CD4-positive, alpha-beta T cell treated with Interleukin-1 beta for 1 hour (primary cell): ENCODE measurements at regions not wholly inside any gene's neighbourhood (a gene's known extent, or its start where the extent isn't known, plus 50 kb on each side); places are given as distances from the start of the nearest gene placed in this dataset.

Experiments used
- DNase-seq, 2 donors: peaks; one replicate each; pipeline ENCODE4 v3.0.0-alpha.2; 2020 to 2022

GRCh38 chr9:119043996-119044395 lies 325.2 kb downstream of the BRINP1 start:
- DNase-seq, result no peak

- no peak for DNase-seq
These were observed 324.4 kb downstream of the BRINP1 start for GRCh38 chr9:119044806-119045205.

GRCh38 chr9:119047513-119048307 lies 321.5 kb downstream of the BRINP1 start:
- DNase-seq, result no peak

DNA sequence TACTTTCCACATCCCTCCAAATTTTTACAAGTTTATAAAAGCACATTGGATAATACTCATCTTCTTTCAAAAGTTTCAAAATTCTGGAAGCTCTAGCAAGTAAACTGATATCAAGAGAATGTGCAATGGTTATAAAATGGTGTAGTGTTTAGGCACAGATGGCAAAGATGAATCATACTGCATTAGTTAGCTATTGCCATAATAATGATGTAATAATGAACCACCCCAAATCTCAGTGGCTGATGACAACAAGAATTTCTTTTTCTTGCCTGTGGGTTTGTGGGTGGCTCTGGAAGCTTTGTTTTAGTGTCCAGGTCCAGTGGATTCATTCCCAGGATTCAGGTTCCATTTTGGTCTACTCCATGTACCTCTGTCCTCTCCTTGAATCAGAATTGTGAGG lies 319.0 kb downstream of the BRINP1 start:
- DNase-seq, result no peak

GRCh38 chr9:119052339-119053030 lies 316.8 kb downstream of the BRINP1 start:
- DNase-seq, result no peak

DNA sequence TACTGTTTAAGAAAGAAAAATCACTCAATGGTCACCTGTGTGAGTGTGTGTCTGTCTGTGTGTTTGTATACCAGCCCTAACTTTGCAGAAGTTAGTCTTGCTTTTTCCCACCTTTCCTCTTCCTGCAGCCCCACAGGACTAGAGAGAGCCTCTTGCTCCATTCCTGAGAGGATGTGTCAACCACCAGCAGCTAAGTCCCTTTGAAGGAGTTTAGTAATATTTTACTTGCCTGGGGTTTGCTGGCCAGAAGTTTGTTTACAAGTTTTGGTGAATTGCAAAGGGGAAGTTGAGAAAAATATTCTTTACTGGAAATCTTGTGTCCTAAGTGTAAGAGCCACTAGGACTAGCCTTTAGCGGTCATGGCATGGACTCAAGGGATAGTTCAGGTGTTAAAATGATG lies 316.2 kb downstream of the BRINP1 start:
- DNase-seq, result no peak

GRCh38 chr9:119060629-119061385 lies 308.4 kb downstream of the BRINP1 start:
- DNase-seq, result no peak

- no peak for DNase-seq
These were observed 297.6 kb downstream of the BRINP1 start for GRCh38 chr9:119071636-119072035.

DNA sequence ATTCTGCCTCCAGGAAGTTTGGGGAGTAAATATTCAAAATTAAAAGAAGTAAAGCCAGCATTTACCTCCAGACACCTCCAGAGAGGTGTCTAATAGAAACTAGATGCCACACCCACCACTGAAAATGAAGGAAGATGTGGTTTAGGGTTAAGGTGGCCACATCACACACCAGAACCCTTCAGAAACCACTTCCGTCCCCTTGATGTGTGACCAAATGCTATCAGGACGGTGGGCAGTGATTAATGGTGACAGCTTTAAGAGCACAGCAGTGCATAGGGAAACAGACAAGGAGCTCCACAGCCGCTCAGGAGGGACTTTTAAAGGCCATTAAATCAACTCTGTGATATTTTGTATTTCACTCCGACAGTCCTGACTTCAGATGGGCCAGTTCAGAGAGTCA lies 295.2 kb downstream of the BRINP1 start:
- DNase-seq, result no peak

DNA sequence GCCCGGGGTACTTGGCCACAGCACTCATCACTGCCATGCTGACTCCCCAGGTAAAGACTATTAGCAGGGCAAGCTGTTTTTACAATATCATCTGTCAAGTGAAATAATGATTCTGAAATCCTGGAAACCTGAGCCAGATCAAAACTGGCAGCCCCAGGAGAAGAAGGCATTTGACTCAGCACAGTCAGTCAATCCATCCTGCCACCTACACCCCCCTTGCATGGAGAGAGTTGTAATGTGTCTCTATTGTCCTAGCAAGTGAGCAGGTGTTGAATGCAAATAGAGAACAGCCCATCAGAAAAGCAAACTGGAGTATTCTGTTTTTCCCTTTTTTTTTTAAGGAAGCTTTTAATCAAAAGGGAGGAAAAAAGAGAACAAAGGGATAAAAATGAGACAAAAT lies 291.2 kb downstream of the BRINP1 start:
- DNase-seq, result no peak

GRCh38 chr9:119083673-119084072 lies 285.6 kb downstream of the BRINP1 start:
- no peak for DNase-seq

DNA sequence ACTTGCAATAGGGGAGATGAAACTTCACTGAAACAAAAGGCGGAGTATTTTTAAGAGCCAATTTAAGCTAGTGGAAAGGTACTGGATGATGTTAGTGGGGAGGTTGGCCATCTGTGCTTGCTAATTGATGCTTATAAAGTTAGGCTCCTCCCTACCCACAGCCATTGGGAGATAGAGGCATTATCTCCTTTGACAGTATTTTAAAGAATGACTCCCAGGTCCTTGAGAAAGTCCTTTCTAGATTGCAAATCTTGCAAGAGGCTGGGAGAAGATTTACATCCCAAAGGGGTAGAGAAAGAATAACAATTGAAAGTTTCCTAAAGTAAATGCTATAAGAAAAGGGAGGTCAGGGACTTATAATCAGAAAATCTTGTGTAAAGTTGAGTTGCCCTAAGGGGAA lies 282.6 kb downstream of the BRINP1 start:
- DNase-seq, result no peak

DNA sequence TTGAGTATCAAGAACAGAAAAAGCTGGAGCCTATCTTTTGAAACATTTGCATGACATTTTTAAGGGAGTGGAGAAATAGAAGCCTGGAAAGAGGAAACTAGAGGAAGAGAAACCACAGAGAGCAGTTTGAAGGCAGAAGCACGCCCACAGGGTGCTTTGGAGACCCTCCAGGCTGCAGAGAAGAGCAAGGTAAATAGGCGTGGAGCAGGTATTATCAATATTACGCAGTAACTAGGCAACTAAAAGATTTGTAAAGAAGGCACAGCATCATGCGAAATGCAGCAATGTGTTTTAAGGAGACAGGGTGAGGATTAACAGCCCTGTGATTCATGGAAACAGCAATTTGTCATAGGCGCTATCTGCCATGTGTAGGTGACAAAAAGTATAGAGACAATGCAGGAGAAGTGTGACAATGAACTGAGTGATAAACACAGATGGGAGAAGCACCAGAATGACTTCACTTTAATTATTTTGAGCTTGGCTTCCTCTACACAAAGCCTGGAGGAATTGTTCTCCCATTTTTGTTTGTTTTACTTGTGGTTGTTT lies 281.2 kb downstream of the BRINP1 start:
- no peak for DNase-seq

DNA sequence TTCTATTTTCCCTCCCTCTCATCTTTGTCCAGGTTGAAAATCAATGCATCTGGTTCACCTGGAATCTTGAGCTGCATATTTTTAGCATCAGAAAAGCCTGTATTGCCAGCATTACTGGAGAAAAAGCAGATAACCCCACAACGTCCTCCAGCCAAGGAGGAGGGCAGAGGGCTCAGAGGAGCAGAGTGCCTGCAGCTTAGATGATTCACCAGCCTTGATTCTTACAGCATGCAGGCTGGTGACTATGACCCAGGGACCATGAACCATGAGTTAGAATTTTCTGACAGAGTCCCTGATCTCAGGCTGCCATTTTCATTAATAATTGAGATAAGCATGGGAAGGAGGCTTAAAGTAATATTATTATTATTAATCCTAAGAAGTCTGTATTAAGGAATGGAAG lies 278.2 kb downstream of the BRINP1 start:
- no peak for DNase-seq

- no peak for DNase-seq
These were observed 277.1 kb downstream of the BRINP1 start for GRCh38 chr9:119092125-119092524.

- DNase-seq, result no peak
These were observed 275.1 kb downstream of the BRINP1 start for GRCh38 chr9:119094086-119094485.

- no peak for DNase-seq
These were observed 274.2 kb downstream of the BRINP1 start for GRCh38 chr9:119095072-119095471.

- no peak for DNase-seq
These were observed 268.2 kb downstream of the BRINP1 start for GRCh38 chr9:119101048-119101447.

- no peak for DNase-seq
These were observed 254.6 kb downstream of the BRINP1 start for GRCh38 chr9:119114681-119115080.
